HepG2 (cell line): ENCODE measurements at regions not wholly inside any gene's neighbourhood (a gene's known extent, or its start where the extent isn't known, plus 50 kb on each side); places are given as distances from the start of the nearest gene placed in this dataset.

ENCODE experiments used
- ATAC-seq: fragments of 200-7000 bp; cut with Tn5 transposase; 3 replicates; pipeline ENCODE4 v1.9.1; 2020; ENCODE audit warnings: mild to moderate bottlenecking, moderate library complexity
- BruUV-seq: library from RNA; stranded (reverse); fragments of 400-500 nt; replicated peaks from 2 replicates; lab custom pipeline; 2021; lab: Mats Ljungman, UMichigan
- CTCF ChIA-PET: fragments of 300-600 bp; formaldehyde crosslinking; extraction: SDS; loops from one replicate; lab custom pipeline; 2021; ENCODE audit warnings: low total read pairs, inconsistent platforms, low intra/inter-chr PET ratio; lab: Yijun Ruan, JAX
- POLR2A ChIA-PET: fragments of 350-600 bp; sonication (Branson Sonifier 250); formaldehyde crosslinking; loops from one replicate; lab custom pipeline; 2020; ENCODE audit warnings: antibody characterized with exemption, inconsistent platforms; lab: Yijun Ruan, JAX
- DNase-seq: peaks from one replicate; pipeline ENCODE4 v3.0.0-alpha.2; 2015; ENCODE audit warnings: low spot score
- FAIRE-seq: peaks from 3 replicates; lab custom pipeline; 2011; peaks lifted over from hg19 to GRCh38; lab: Jason Lieb, UNC
- H2AFZ ChIP-seq: one replicate; pipeline ENCODE4 v1.6.1; 2011; ENCODE audit warnings: low read length, inconsistent platforms
- H3K27ac ChIP-seq: fragments of 300-600 bp; 3 replicates; pipeline ENCODE4 v1.8.0; 2011; ENCODE audit warnings: mixed run types, mild to moderate bottlenecking, mixed read lengths, low read length, inconsistent platforms; ENCODE audit not compliant: insufficient read depth; ENCODE audit errors: extremely low read length
- H3K27me3 ChIP-seq, 2 experiments: fragments of 200-600 bp in 1 of 2; 2 replicates in 1 of 2; 3 replicates in 1 of 2; pipeline versions ENCODE4 v1.6.0 to v1.8.0; 2011; ENCODE audit warnings: low read length in 2 of 2, mild to moderate bottlenecking in 2 of 2, moderate library complexity in 2 of 2, inconsistent platforms in 1 of 2; ENCODE audit not compliant: insufficient read depth in 2 of 2, control insufficient read depth in 1 of 2
- H3K36me3 ChIP-seq, 2 experiments: fragments of 200-600 bp in 1 of 2; replicated peaks in 1 of 2; 2 replicates in 1 of 2; 3 replicates in 1 of 2; pipeline versions ENCODE4 v1.5.1 to v1.8.0; 2011; ENCODE audit warnings: low read length in 2 of 2, inconsistent platforms in 1 of 2; ENCODE audit not compliant: insufficient read depth in 2 of 2, control insufficient read depth in 1 of 2
- H3K4me1 ChIP-seq: 2 replicates; pipeline ENCODE4 v1.5.1; 2012; ENCODE audit warnings: low read length, inconsistent platforms; ENCODE audit not compliant: insufficient read depth
- H3K4me2 ChIP-seq: 2 replicates; pipeline ENCODE4 v1.6.0; 2011; ENCODE audit warnings: low read depth, low read length, inconsistent platforms
- H3K4me3 ChIP-seq, 3 experiments: fragments of 200-600 bp in 1 of 3; sonication (generic), shearing (Covaris generic) in 1 of 3; replicated peaks in 1 of 3; 2 replicates each; pipeline ENCODE4 v1.5.1; 2011 to 2016; ENCODE audit warnings: low read length in 3 of 3, inconsistent platforms in 2 of 3, low read depth in 2 of 3, mild to moderate bottlenecking in 2 of 3, control low read depth in 1 of 3, mixed read lengths in 1 of 3; ENCODE audit not compliant: insufficient read depth in 1 of 3
- H3K79me2 ChIP-seq: one replicate; pipeline ENCODE4 v1.6.1; 2011; ENCODE audit warnings: low read length, inconsistent platforms; ENCODE audit not compliant: insufficient read depth
- H3K9ac ChIP-seq: 2 replicates; pipeline ENCODE4 v1.6.0; 2011; ENCODE audit warnings: mild to moderate bottlenecking, low read depth, low read length, inconsistent platforms; ENCODE audit not compliant: insufficient read depth
- H3K9me3 ChIP-seq: 2 replicates; pipeline ENCODE4 v1.5.1; 2012; ENCODE audit warnings: mild to moderate bottlenecking, low read length
- H4K20me1 ChIP-seq: 2 replicates; pipeline ENCODE4 v1.6.0; 2011; ENCODE audit warnings: inconsistent platforms, mild to moderate bottlenecking, low read length, moderate library complexity; ENCODE audit not compliant: insufficient read depth
- CBFB ChIP-seq: sonication (generic); formaldehyde crosslinking; IDR thresholded peaks from 2 replicates; pipeline ENCODE4 v1.4.0; 2020; ENCODE audit warnings: missing genetic modification reagents
- CBX5 ChIP-seq: sonication (generic); formaldehyde crosslinking; IDR thresholded peaks from 2 replicates; pipeline ENCODE4 v1.4.0; 2020; ENCODE audit warnings: missing genetic modification reagents, borderline replicate concordance
- HDAC6 ChIP-seq: fragments of 200-600 bp; sonication (generic); IDR thresholded peaks from 2 replicates; pipeline ENCODE4 v1.7.0; 2017; ENCODE audit warnings: mild to moderate bottlenecking, antibody characterized with exemption, low read length, low read depth
- HNF4A ChIP-seq: sonication (generic); formaldehyde crosslinking; IDR thresholded peaks from 2 replicates; pipeline ENCODE4 v1.4.0; 2020; ENCODE audit warnings: missing genetic modification reagents
- MAFF ChIP-seq: IDR thresholded peaks from 2 replicates; pipeline ENCODE4 v1.6.1; 2011; ENCODE audit warnings: low read depth, low read length, improper control_type of control experiment
- NONO ChIP-seq, 2 experiments: fragments of 450-650 bp in 1 of 2; sonication (generic) in 1 of 2; formaldehyde crosslinking in 1 of 2; IDR thresholded peaks in 1 of 2; conservative IDR thresholded peaks in 1 of 2; 2 replicates each; pipeline versions ENCODE4 v1.6.1 to v1.8.0; 2017 to 2022; ENCODE audit warnings: mild to moderate bottlenecking in 1 of 2, missing genetic modification reagents in 1 of 2, moderate library complexity in 1 of 2
- SAFB2 ChIP-seq: sonication (generic); formaldehyde crosslinking; IDR thresholded peaks from 2 replicates; pipeline ENCODE4 v1.5.1; 2020; ENCODE audit warnings: missing genetic modification reagents, low read depth, mild to moderate bottlenecking, borderline replicate concordance
- SNAI1 ChIP-seq: sonication (generic); formaldehyde crosslinking; IDR thresholded peaks from 2 replicates; pipeline ENCODE4 v1.5.0; 2020; ENCODE audit warnings: mild to moderate bottlenecking, missing genetic modification reagents, borderline replicate concordance
- SRSF9 ChIP-seq: fragments of 200-400 bp; formaldehyde crosslinking; IDR thresholded peaks from 2 replicates; pipeline ENCODE4 v1.6.1; 2018; ENCODE audit warnings: borderline replicate concordance, mild to moderate bottlenecking, low read depth, low read length; ENCODE audit not compliant: insufficient read depth, poor library complexity, severe bottlenecking
- ZMYM4 ChIP-seq: sonication (generic); formaldehyde crosslinking; IDR thresholded peaks from 2 replicates; pipeline ENCODE4 v1.8.1; 2023; ENCODE audit warnings: mild to moderate bottlenecking, missing genetic modification reagents
- ZNF570 ChIP-seq: sonication (generic); formaldehyde crosslinking; IDR thresholded peaks from 2 replicates; pipeline ENCODE4 v1.4.0; 2020; ENCODE audit warnings: mild to moderate bottlenecking, missing genetic modification reagents, borderline replicate concordance
- WGBS: methylation state at CpG from one replicate; pipeline ENCODE4 v1.1.6; 2017; ENCODE audit warnings: low lambda C conversion rate; 5-methylcytosine and 5-hydroxymethylcytosine counted together
- in situ Hi-C: cut with HindIII; loops from 2 replicates; pipeline ENCODE4 v1.10.0; 2017; ENCODE audit warnings: low pct_unique_long_range_greater_than_20kb; ENCODE audit not compliant: extremely low pct_ligation_motif_present
- intact Hi-C: fragments of 100-400 bp; cut with micrococcal nuclease; formaldehyde crosslinking; loops from one replicate; pipeline ENCODE4 v1.10.0; 2022; ENCODE audit not compliant: unreplicated experiment
- TF ChIP-seq, protein P1 (sequence below): sonication (generic); formaldehyde crosslinking; IDR thresholded peaks from 2 replicates; pipeline ENCODE4 v1.8.1; 2023; ENCODE audit warnings: mild to moderate bottlenecking, missing genetic modification reagents
- TF ChIP-seq, protein P2 (sequence below): sonication (generic); formaldehyde crosslinking; IDR thresholded peaks from 2 replicates; pipeline ENCODE4 v1.4.0; 2020; ENCODE audit warnings: missing genetic modification reagents, mild to moderate bottlenecking, borderline replicate concordance

DNA sequence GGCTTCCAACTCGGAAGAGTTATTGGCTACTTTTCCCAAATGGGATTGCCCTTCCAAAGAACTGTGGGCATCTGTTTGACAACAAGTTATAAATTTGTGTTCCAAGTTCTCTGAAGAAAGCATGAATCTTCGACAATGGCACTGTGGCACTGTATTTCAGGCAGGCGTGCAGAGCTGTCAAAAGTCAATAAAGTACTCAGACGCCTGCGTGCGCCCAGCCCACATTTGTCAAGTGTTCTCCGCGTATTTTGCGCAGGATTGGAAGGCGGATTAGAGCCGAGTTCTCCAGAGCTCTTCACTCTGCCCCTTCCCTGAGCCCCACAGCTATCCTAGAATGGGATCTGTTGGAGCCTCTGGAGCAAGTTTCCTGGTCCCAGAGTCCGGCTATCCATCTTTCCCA is 103.2 kb downstream of the SLC25A47 start:
- BruUV-seq = no TSS peak
- ChIA-PET CTCF (no interaction called here), POLR2A (no interaction called here)
- H3K4me1 ChIP-seq = peaks cover 22% of the 10 kb centered on the region
- H3K9me3 ChIP-seq = no peaks in the 10 kb centered on the region
- H3K27me3 ChIP-seq = no peaks in the 10 kb centered on the region
- TF ChIP-seq ZNF570 = no peak
- no peak for TF ChIP-seq SRSF9
- no peak for TF ChIP-seq CBFB (CRISPR knock-in tag)
- TF ChIP-seq CBX5 (CRISPR knock-in tag) = no peak
- TF ChIP-seq HNF4A (CRISPR knock-in tag) = no peak
- no peak for TF ChIP-seq HDAC6
- TF ChIP-seq, protein P1, sequence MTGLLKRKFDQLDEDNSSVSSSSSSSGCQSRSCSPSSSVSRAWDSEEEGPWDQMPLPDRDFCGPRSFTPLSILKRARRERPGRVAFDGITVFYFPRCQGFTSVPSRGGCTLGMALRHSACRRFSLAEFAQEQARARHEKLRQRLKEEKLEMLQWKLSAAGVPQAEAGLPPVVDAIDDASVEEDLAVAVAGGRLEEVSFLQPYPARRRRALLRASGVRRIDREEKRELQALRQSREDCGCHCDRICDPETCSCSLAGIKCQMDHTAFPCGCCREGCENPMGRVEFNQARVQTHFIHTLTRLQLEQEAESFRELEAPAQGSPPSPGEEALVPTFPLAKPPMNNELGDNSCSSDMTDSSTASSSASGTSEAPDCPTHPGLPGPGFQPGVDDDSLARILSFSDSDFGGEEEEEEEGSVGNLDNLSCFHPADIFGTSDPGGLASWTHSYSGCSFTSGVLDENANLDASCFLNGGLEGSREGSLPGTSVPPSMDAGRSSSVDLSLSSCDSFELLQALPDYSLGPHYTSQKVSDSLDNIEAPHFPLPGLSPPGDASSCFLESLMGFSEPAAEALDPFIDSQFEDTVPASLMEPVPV (CRISPR knock-in tag) = no peak
- TF ChIP-seq ZMYM4 (CRISPR knock-in tag) = no peak
- TF ChIP-seq SNAI1 (CRISPR knock-in tag) = no peak
- TF ChIP-seq NONO (IDR thresholded peaks at IDR 0.05) = no peak
- no peak for TF ChIP-seq NONO (CRISPR knock-in tag; conservative IDR thresholded peaks at IDR 0.05)
- TF ChIP-seq MAFF = no peak
- TF ChIP-seq SAFB2 (CRISPR knock-in tag) = no peak
- TF ChIP-seq, protein P2, sequence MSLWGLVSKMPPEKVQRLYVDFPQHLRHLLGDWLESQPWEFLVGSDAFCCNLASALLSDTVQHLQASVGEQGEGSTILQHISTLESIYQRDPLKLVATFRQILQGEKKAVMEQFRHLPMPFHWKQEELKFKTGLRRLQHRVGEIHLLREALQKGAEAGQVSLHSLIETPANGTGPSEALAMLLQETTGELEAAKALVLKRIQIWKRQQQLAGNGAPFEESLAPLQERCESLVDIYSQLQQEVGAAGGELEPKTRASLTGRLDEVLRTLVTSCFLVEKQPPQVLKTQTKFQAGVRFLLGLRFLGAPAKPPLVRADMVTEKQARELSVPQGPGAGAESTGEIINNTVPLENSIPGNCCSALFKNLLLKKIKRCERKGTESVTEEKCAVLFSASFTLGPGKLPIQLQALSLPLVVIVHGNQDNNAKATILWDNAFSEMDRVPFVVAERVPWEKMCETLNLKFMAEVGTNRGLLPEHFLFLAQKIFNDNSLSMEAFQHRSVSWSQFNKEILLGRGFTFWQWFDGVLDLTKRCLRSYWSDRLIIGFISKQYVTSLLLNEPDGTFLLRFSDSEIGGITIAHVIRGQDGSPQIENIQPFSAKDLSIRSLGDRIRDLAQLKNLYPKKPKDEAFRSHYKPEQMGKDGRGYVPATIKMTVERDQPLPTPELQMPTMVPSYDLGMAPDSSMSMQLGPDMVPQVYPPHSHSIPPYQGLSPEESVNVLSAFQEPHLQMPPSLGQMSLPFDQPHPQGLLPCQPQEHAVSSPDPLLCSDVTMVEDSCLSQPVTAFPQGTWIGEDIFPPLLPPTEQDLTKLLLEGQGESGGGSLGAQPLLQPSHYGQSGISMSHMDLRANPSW (CRISPR knock-in tag) = no peak
- H3K36me3 ChIP-seq = no peaks in the 10 kb centered on the region
- H3K9ac ChIP-seq = no peak overlapping the region
- no peak for ATAC-seq
- intact Hi-C loops = no loop called here
- H3K4me2 ChIP-seq = no peak overlapping the region
- DNase-seq = no peak
- H2AFZ ChIP-seq = no peak overlapping the region
- in situ Hi-C loops = no loop called here
- no peaks in the 10 kb centered on the region for H4K20me1 ChIP-seq
- H3K27ac ChIP-seq = no peak overlapping the region
- whole genome bisulfite sequencing = 93% methylated on average over 10 of the region's 12 CpGs
- FAIRE-seq = no peak
- H3K79me2 ChIP-seq = no peaks in the 10 kb centered on the region
- H3K4me3 ChIP-seq = no peak overlapping the region
